Mesendoderm (in vitro differentiated cells): ENCODE measurements at regions not wholly inside any gene's neighbourhood (a gene's known extent, or its start where the extent isn't known, plus 50 kb on each side); places are given as distances from the start of the nearest gene placed in this dataset.

Source experiments
- DNase-seq: peaks from one replicate; pipeline ENCODE4 v3.0.0; 2013
- H2AK5ac ChIP-seq: 2 replicates; pipeline ENCODE4 v1.6.1; 2013; ENCODE audit warnings: low read length, inconsistent platforms
- H2BK120ac ChIP-seq: 2 replicates; pipeline ENCODE4 v1.6.1; 2013; ENCODE audit warnings: low read depth, mild to moderate bottlenecking, low read length, moderate library complexity, mixed read lengths
- H2BK15ac ChIP-seq: replicated peaks from 2 replicates; pipeline ENCODE4 v1.6.1; 2013; ENCODE audit warnings: low read depth, mild to moderate bottlenecking, moderate library complexity
- H2BK5ac ChIP-seq: 2 replicates; pipeline ENCODE4 v1.6.1; 2013; ENCODE audit warnings: low read length, inconsistent platforms
- H3K18ac ChIP-seq: 2 replicates; pipeline ENCODE4 v1.6.1; 2013; ENCODE audit warnings: mild to moderate bottlenecking, low read length, mixed read lengths
- H3K23ac ChIP-seq: one replicate; pipeline ENCODE4 v1.6.1; 2013; ENCODE audit warnings: low read length
- H3K27ac ChIP-seq: 2 replicates; pipeline ENCODE4 v1.5.1; 2013; ENCODE audit warnings: low read depth, mild to moderate bottlenecking, inconsistent platforms, low read length, moderate library complexity
- H3K27me3 ChIP-seq: 2 replicates; pipeline ENCODE4 v1.6.1; 2013; ENCODE audit warnings: low read length, control low read depth, mild to moderate bottlenecking, inconsistent platforms; ENCODE audit not compliant: insufficient read depth, poor library complexity
- H3K36me3 ChIP-seq: 2 replicates; pipeline ENCODE4 v1.6.1; 2013; ENCODE audit warnings: low read length, inconsistent platforms; ENCODE audit not compliant: control insufficient read depth, insufficient read depth
- H3K4ac ChIP-seq: one replicate; pipeline ENCODE4 v1.6.1; 2013; ENCODE audit warnings: low read depth, mild to moderate bottlenecking, low read length, moderate library complexity
- H3K4me1 ChIP-seq: 2 replicates; pipeline ENCODE4 v1.6.1; 2013; ENCODE audit warnings: low read depth, low read length, inconsistent platforms; ENCODE audit not compliant: control insufficient read depth
- H3K4me2 ChIP-seq: 2 replicates; pipeline ENCODE4 v1.6.1; 2013; ENCODE audit warnings: low read length
- H3K4me3 ChIP-seq: 2 replicates; pipeline ENCODE4 v1.5.1; 2013; ENCODE audit warnings: mild to moderate bottlenecking, low read length
- H3K56ac ChIP-seq: one replicate; pipeline ENCODE4 v1.6.1; 2013; ENCODE audit warnings: low read length
- H3K79me1 ChIP-seq: 2 replicates; pipeline ENCODE4 v1.6.1; 2013; ENCODE audit warnings: low read length, inconsistent platforms
- H3K79me2 ChIP-seq: 2 replicates; pipeline ENCODE4 v1.6.1; 2013; ENCODE audit warnings: mild to moderate bottlenecking, low read length; ENCODE audit not compliant: control insufficient read depth, insufficient read depth
- H3K9ac ChIP-seq: 2 replicates; pipeline ENCODE4 v1.6.1; 2013; ENCODE audit warnings: low read length, inconsistent platforms
- H4K5ac ChIP-seq: one replicate; pipeline ENCODE4 v1.6.1; 2013; ENCODE audit warnings: low read length
- H4K8ac ChIP-seq: one replicate; pipeline ENCODE4 v1.6.1; 2013; ENCODE audit warnings: low read depth, mild to moderate bottlenecking, control low read depth, low read length, moderate library complexity
- WGBS: extraction: QIAGEN DNeasy Blood & Tissue Kit; methylation state at CpG from one replicate; pipeline ENCODE4 v1.1.7; 2013; ENCODE audit warnings: low lambda C conversion rate, missing lambda C conversion rate; ENCODE audit not compliant: insufficient coverage; ENCODE audit errors: extremely low coverage; 5-methylcytosine and 5-hydroxymethylcytosine counted together

- no peaks in the 10 kb centered on the region for H3K79me2 ChIP-seq
- H3K18ac ChIP-seq, result no peak overlapping the region
- no peak overlapping the region for H2BK5ac ChIP-seq
- no peak overlapping the region for H4K8ac ChIP-seq
- H3K4ac ChIP-seq, result no peak overlapping the region
- H3K27ac ChIP-seq, result no peak overlapping the region
- H3K79me1 ChIP-seq, result no peaks in the 10 kb centered on the region
- no peak overlapping the region for H3K4me2 ChIP-seq
- H3K9ac ChIP-seq, result no peak overlapping the region
- H2BK120ac ChIP-seq, result no peak overlapping the region
- no peak overlapping the region for H4K5ac ChIP-seq
- H3K4me1 ChIP-seq, result no peaks in the 10 kb centered on the region
- H3K56ac ChIP-seq, result no peak overlapping the region
- no peak overlapping the region for H3K4me3 ChIP-seq
- no peaks in the 10 kb centered on the region for H3K36me3 ChIP-seq
- H2AK5ac ChIP-seq, result no peak overlapping the region
- DNase-seq, result no peak
- no peak overlapping the region for H2BK15ac ChIP-seq
- no peak overlapping the region for H3K23ac ChIP-seq
- WGBS, result no CpG with 5 or more reads among the region's 1 CpG
- H3K27me3 ChIP-seq, result no peaks in the 10 kb centered on the region
Observed at GRCh38 chr1:30029677-30030076, 693.7 kb downstream of the MATN1 start.

GRCh38 chr1:30028939-30029338 is 694.4 kb downstream of the MATN1 start:
- no peak overlapping the region for H3K9ac ChIP-seq
- H3K4me3 ChIP-seq, result no peak overlapping the region
- no peak overlapping the region for H2BK5ac ChIP-seq
- H2BK120ac ChIP-seq, result no peak overlapping the region
- no peak overlapping the region for H2AK5ac ChIP-seq
- no peaks in the 10 kb centered on the region for H3K79me2 ChIP-seq
- WGBS, result no CpG with 5 or more reads among the region's 3 CpGs
- no peak for DNase-seq
- H3K4me2 ChIP-seq, result no peak overlapping the region
- H3K4me1 ChIP-seq, result no peaks in the 10 kb centered on the region
- no peaks in the 10 kb centered on the region for H3K36me3 ChIP-seq
- H3K27me3 ChIP-seq, result no peaks in the 10 kb centered on the region
- no peak overlapping the region for H3K23ac ChIP-seq
- H3K56ac ChIP-seq, result no peak overlapping the region
- H3K4ac ChIP-seq, result no peak overlapping the region
- H2BK15ac ChIP-seq, result no peak overlapping the region
- no peak overlapping the region for H4K8ac ChIP-seq
- H3K79me1 ChIP-seq, result no peaks in the 10 kb centered on the region
- no peak overlapping the region for H3K18ac ChIP-seq
- H4K5ac ChIP-seq, result no peak overlapping the region
- H3K27ac ChIP-seq, result no peak overlapping the region

- Histone ChIP-seq H3K27me3 (no peaks in the 10 kb centered on the region), H3K79me1 (no peaks in the 10 kb centered on the region), H3K27ac (no peak overlapping the region), H3K36me3 (no peaks in the 10 kb centered on the region), H3K56ac (no peak overlapping the region), H4K8ac (no peak overlapping the region), H3K23ac (no peak overlapping the region), H3K18ac (no peak overlapping the region), H3K4me2 (no peak overlapping the region), H3K4me3 (no peak overlapping the region), H2BK120ac (no peak overlapping the region), H3K4me1 (no peaks in the 10 kb centered on the region), H3K9ac (no peak overlapping the region), H2BK5ac (no peak overlapping the region), H2BK15ac (no peak overlapping the region), H3K4ac (no peak overlapping the region), H4K5ac (no peak overlapping the region), H3K79me2 (no peaks in the 10 kb centered on the region), H2AK5ac (no peak overlapping the region)
- WGBS, result no CpG with 5 or more reads among the region's 2 CpGs
- DNase-seq, result no peak
Observed at GRCh38 chr1:30028283-30028682, 695.1 kb downstream of the MATN1 start.

GRCh38 chr1:30027247-30027646 is 696.1 kb downstream of the MATN1 start:
- Histone ChIP-seq H3K9ac (no peak overlapping the region), H4K5ac (no peak overlapping the region), H3K4me3 (no peak overlapping the region), H3K79me2 (no peaks in the 10 kb centered on the region), H3K27me3 (no peaks in the 10 kb centered on the region), H3K4ac (no peak overlapping the region), H3K4me2 (no peak overlapping the region), H3K18ac (no peak overlapping the region), H3K27ac (no peak overlapping the region), H3K36me3 (no peaks in the 10 kb centered on the region), H3K79me1 (no peaks in the 10 kb centered on the region), H2BK15ac (no peak overlapping the region), H4K8ac (no peak overlapping the region), H3K4me1 (no peaks in the 10 kb centered on the region), H2AK5ac (no peak overlapping the region), H3K23ac (no peak overlapping the region), H2BK120ac (no peak overlapping the region), H2BK5ac (no peak overlapping the region), H3K56ac (no peak overlapping the region)
- no CpG with 5 or more reads among the region's 2 CpGs for WGBS
- DNase-seq, result no peak

GRCh38 chr1:30024411-30025195 is 698.8 kb downstream of the MATN1 start:
- Histone ChIP-seq H3K23ac (no peak overlapping the region), H2AK5ac (no peak overlapping the region), H2BK15ac (no peak overlapping the region), H3K4me2 (no peak overlapping the region), H2BK5ac (no peak overlapping the region), H4K8ac (no peak overlapping the region), H3K79me1 (no peaks in the 10 kb centered on the region), H3K18ac (no peak overlapping the region), H3K4me1 (no peaks in the 10 kb centered on the region), H3K4me3 (no peak overlapping the region), H3K4ac (no peak overlapping the region), H2BK120ac (no peak overlapping the region), H3K27me3 (no peaks in the 10 kb centered on the region), H3K27ac (no peak overlapping the region), H3K79me2 (no peaks in the 10 kb centered on the region), H3K56ac (no peak overlapping the region), H4K5ac (no peak overlapping the region), H3K9ac (no peak overlapping the region), H3K36me3 (no peaks in the 10 kb centered on the region)
- no CpG with 5 or more reads among the region's 5 CpGs for WGBS
- no peak for DNase-seq
